ENCODE measurements at regions not wholly inside any gene's neighbourhood (a gene's known extent, or its start where the extent isn't known, plus 50 kb on each side); places are given as distances from the start of the nearest gene placed in this dataset.

- DNase-seq, result no peak
These were observed 326.8 kb upstream of the SLC30A5 start for GRCh38 chr5:68766952-68767464.

DNA sequence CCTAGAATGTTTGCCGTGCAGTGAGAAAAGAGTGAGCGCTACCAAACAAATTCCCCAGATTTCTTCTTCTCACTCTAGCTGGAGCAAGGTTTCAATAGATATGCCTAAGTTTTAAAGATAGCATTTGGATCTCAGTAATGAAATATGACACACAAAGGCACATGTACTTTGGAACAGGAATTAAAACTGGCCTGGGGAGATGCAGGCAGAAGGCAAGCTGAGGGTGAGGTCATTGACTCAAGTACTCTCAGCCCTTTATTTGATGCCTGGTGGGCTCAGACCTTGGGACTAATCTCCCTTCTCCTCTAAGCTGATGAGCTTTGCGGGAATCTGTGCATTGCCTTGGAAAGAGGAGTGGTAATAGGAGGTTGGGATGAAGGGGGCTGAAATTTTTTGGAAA lies 323.3 kb upstream of the SLC30A5 start:
- no peak for DNase-seq

DNA sequence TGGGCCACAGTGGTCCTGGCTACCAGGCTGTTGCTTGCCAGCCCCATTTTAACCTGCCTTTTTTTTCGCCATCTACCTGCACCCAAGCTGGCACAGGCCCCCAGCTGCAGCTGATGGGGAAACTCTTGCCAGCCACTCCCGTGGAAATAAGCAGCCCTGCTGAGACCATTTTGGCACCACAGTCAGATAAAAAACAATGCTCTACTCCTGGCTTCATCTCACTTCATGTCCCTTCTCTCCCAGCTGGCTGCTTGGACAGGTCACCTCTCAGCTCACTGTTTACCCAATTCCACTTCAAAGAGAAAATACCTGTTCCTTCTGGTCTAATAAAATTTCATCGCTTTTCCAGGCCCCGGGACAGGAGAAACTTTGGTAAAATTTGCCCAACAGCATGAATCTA lies 322.6 kb upstream of the SLC30A5 start:
- DNase-seq, result no peak

DNA sequence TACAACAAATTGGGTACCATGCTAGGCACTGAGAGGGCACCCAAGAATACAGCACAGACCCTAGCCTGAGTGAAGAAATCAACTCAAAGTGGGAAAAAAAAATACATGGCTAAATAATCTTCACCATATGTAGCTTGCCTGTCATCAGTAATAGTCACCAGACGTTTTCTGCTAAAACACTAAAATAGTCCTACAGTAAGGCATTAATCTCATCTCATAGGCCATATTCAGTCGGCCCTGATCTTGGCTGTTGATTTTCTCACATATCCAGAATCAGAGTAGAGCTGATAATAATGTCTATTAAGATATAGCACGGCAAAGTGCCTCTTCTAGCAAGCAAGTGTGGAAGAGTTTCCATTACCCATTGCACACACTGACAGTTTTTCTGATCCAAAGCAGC lies 322.1 kb upstream of the SLC30A5 start:
- DNase-seq, result no peak

- DNase-seq, result no peak
These were observed 317.4 kb upstream of the SLC30A5 start for GRCh38 chr5:68776381-68776780.

- no peak for DNase-seq
These were observed 316.7 kb upstream of the SLC30A5 start for GRCh38 chr5:68777135-68777534.

DNA sequence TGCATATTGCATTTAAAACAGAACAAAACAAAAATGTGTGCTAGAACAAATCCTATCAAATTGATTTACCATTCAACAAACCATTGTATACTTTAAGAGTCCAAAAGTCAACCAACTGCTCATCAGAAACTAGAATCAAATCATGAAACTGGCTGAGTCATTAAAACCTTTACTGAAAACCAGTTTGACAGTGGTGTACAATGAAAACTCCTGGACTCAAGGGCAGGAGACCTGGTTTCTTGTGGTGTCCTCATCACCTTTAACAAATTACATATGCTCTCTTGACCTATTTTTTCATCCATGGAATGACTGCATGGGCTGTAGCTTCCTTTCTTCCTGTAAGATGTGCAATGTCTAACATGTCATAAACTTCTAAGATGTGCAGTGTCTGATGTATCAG lies 315.3 kb upstream of the SLC30A5 start:
- no peak for DNase-seq

- no peak for DNase-seq
These were observed 313.4 kb upstream of the SLC30A5 start for GRCh38 chr5:68780299-68780955.

- no peak for DNase-seq
These were observed 300.7 kb upstream of the SLC30A5 start for GRCh38 chr5:68793074-68793473.

DNA sequence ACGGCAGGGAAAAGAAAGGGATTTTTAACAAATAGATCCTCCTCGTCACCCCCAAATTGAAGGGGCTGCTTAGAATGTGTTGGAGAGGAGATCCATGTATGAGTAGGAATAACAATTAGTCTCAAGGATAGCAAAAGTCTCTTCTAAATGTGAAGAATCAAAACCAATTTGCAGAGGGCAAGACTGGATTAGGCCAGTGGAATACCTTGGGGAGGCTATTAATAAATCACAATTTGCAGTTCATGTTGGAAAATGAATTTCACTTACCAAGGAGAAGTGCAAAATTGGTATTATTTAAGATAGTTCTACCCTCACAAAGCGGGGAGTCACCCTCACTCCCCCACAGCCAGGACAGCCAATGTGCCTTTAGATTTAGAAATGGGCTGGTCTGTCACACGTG lies 299.8 kb upstream of the SLC30A5 start:
- DNase-seq, result no peak

GRCh38 chr5:68795190-68795589 lies 298.6 kb upstream of the SLC30A5 start:
- DNase-seq, result no peak

DNA sequence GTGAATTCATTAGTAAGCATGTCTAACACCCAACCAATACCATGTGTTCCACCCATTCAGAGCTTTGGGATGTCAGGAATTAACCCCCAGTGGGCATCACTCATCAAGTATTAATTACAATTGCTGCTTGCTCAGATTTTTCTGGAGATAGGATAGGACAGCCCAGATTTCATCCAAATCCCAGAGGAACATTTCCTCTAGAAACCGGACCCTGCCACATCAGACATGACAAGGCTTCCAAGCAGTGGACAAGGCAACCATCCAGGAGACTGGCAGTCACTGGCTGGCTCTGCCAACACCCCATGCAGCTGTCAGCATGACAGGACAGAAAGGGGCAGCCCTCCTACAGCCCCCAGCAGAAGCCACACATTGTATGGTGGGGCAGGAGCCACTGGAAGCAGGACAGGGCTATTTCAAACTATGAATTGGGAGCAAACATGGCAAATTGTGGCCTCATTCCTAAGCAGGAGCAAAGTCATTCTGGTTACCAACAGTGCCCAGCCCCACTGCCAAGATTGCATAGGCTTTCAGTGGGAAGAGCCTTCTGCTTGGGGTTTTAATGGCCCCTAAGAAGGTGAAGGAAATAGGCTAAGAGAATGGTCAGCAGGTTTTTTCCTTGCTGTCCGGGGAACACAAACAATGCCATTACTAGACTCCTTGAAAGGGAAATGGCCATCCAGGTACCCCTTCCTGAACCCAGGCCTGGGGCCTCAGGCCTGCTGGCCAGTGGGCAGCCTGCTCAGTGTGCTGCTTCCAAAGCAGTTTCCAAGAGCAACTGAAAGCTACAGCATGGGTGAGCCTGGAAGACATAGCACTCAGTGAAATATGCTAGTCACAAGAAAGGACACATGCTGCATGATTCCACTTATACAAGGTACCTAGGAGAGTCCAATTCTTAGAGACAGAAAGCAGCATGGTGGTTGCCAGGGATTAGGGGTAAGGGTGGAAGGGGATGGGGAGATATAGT lies 294.7 kb upstream of the SLC30A5 start:
- DNase-seq, result no peak

DNA sequence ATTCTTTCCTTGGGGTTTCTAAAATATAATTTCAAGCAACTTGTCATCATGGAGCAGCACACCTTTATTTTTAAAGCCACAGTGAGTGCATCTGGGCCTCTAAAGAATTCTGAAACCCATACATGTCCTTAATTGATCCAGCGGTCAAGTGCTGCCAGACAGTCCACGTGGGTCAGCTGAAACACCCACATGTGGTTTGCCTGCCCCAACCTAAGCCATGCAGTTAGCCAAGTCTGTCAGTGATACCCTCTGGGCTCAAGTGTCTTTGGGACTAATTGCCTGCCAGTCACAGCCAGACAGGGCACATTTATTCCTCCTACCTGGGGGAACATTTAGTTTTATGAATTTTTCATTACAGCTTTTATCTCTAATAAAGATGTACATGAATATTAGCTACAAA lies 291.4 kb upstream of the SLC30A5 start:
- no peak for DNase-seq

GRCh38 chr5:68803881-68804319 lies 289.9 kb upstream of the SLC30A5 start:
- no peak for DNase-seq

DNA sequence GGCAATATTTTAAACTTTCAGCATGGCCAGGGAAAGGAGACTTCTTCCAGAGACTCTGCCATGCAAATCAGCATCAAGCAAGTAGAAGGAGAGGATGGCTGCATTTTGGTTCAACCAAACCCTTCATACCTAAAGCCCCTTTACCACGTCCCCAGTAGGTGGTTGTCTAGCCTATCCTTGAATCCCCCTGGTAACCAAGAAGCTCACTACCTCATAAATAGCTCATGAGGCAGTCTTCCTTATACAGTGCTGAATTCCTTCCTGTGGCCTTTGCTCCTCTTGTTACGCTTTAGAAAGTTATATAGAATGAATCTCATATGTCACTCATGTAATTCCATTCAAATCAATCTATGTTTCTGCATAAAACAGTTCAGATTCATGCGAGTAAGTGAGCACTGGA lies 289.5 kb upstream of the SLC30A5 start:
- no peak for DNase-seq

GRCh38 chr5:68805444-68805843 lies 288.4 kb upstream of the SLC30A5 start:
- no peak for DNase-seq

GRCh38 chr5:68817632-68818031 lies 276.2 kb upstream of the SLC30A5 start:
- no peak for DNase-seq

- DNase-seq, result no peak
These were observed 275.6 kb upstream of the SLC30A5 start for GRCh38 chr5:68818057-68818695.

- no peak for DNase-seq
These were observed 274.9 kb upstream of the SLC30A5 start for GRCh38 chr5:68818870-68819269.

- no peak for DNase-seq
These were observed 272.8 kb upstream of the SLC30A5 start for GRCh38 chr5:68821056-68821455.

- no peak for DNase-seq
These were observed 271.0 kb upstream of the SLC30A5 start for GRCh38 chr5:68822796-68823195.

- DNase-seq, result no peak
These were observed 270.5 kb upstream of the SLC30A5 start for GRCh38 chr5:68823301-68823700.

- DNase-seq, result no peak
These were observed 263.4 kb upstream of the SLC30A5 start for GRCh38 chr5:68830377-68830898.

Measured in NCI-H510A treated with DMSO at 0.1 percent for 48 hours (cell line).